HL-60 (cell line): ENCODE measurements at regions not wholly inside any gene's neighbourhood (a gene's known extent, or its start where the extent isn't known, plus 50 kb on each side); places are given as distances from the start of the nearest gene placed in this dataset.

Source experiments
- GABPA ChIP-seq: IDR thresholded peaks from 2 replicates; pipeline ENCODE4 v1.6.1; 2012; ENCODE audit warnings: low read depth
- POLR2AphosphoS5 ChIP-seq: IDR thresholded peaks from 2 replicates; pipeline ENCODE4 v1.6.1; 2012; ENCODE audit warnings: low read depth
- REST ChIP-seq: IDR thresholded peaks from 2 replicates; pipeline ENCODE4 v1.6.1; 2012; ENCODE audit warnings: low read depth; ENCODE audit not compliant: insufficient replicate concordance
- TF ChIP-seq, protein P1 (sequence below): IDR thresholded peaks from one replicate; pipeline ENCODE4 v1.5.1; 2011; ENCODE audit warnings: low read length, control low read depth, inconsistent platforms; ENCODE audit not compliant: insufficient read depth

- TF ChIP-seq, protein P1, sequence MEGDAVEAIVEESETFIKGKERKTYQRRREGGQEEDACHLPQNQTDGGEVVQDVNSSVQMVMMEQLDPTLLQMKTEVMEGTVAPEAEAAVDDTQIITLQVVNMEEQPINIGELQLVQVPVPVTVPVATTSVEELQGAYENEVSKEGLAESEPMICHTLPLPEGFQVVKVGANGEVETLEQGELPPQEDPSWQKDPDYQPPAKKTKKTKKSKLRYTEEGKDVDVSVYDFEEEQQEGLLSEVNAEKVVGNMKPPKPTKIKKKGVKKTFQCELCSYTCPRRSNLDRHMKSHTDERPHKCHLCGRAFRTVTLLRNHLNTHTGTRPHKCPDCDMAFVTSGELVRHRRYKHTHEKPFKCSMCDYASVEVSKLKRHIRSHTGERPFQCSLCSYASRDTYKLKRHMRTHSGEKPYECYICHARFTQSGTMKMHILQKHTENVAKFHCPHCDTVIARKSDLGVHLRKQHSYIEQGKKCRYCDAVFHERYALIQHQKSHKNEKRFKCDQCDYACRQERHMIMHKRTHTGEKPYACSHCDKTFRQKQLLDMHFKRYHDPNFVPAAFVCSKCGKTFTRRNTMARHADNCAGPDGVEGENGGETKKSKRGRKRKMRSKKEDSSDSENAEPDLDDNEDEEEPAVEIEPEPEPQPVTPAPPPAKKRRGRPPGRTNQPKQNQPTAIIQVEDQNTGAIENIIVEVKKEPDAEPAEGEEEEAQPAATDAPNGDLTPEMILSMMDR = no peak
- TF ChIP-seq POLR2AphosphoS5 (no peak), REST (no peak), GABPA (no peak)
These were observed 98.0 kb downstream of the SHANK2 start for GRCh38 chr11:71154261-71154805.
